A673 (cell line): ENCODE measurements at regions not wholly inside any gene's neighbourhood (a gene's known extent, or its start where the extent isn't known, plus 50 kb on each side); places are given as distances from the start of the nearest gene placed in this dataset.

Source experiments
- EZH2 ChIP-seq: fragments of 200-600 bp; sonication (generic); IDR thresholded peaks from 2 replicates; pipeline ENCODE4 v1.6.1; 2017; ENCODE audit warnings: borderline replicate concordance, low read depth, mild to moderate bottlenecking, mixed read lengths, antibody characterized with exemption, low read length; ENCODE audit not compliant: poor library complexity, severe bottlenecking
- TF ChIP-seq, protein P1 (sequence below): fragments of 300-800, 200-600 bp; sonication (generic); conservative IDR thresholded peaks from 2 replicates; pipeline ENCODE4 v1.5.1; 2017; ENCODE audit warnings: low read depth, mild to moderate bottlenecking, antibody characterized with exemption, low read length, moderate library complexity, mixed read lengths

DNA sequence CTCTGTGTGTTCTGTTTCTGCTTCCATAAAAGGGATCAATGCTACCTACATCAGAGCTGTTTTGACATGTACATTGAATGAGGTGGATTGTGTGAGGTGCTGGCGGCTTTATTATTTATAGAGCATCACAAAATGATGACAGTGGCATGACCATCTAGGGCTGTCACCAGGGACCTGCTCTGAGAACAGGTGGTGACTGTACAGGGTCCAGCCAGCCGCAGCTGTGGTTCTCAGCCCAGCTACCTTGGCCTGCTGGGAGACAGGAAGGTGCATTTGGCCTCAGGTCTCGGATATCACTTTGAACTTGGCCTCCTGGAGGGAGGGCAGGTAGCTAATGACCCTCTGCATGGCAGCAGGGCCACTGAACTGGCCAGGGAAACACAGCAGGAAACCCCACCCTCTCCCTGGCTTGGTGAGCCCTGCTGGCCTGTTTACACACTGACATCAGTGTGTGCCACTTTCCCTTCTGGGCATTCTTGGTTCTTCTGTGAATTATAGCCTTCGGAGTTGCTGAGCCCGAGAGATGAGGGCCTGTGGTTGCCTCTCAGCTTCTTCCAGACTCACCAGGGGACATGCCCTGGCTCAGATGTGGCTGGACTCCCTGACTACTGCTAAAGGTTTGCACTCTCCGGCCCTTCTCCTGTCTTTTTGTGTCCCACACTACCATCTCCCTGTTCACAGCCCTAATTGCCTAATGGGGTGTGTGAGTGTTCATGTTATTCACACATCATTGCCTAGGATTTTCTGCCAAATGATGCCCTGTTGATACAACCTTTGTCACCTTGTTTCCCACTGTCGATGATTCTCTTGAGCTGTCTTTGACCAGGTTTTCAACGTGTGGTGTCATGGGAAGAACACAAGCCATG, 109.2 kb upstream of the RAB12 start:
- TF ChIP-seq, protein P1, sequence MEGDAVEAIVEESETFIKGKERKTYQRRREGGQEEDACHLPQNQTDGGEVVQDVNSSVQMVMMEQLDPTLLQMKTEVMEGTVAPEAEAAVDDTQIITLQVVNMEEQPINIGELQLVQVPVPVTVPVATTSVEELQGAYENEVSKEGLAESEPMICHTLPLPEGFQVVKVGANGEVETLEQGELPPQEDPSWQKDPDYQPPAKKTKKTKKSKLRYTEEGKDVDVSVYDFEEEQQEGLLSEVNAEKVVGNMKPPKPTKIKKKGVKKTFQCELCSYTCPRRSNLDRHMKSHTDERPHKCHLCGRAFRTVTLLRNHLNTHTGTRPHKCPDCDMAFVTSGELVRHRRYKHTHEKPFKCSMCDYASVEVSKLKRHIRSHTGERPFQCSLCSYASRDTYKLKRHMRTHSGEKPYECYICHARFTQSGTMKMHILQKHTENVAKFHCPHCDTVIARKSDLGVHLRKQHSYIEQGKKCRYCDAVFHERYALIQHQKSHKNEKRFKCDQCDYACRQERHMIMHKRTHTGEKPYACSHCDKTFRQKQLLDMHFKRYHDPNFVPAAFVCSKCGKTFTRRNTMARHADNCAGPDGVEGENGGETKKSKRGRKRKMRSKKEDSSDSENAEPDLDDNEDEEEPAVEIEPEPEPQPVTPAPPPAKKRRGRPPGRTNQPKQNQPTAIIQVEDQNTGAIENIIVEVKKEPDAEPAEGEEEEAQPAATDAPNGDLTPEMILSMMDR, result no peak
- no peak for TF ChIP-seq EZH2
